A549 (cell line): ENCODE measurements at regions not wholly inside any gene's neighbourhood (a gene's known extent, or its start where the extent isn't known, plus 50 kb on each side); places are given as distances from the start of the nearest gene placed in this dataset.

Experiments used
- ATAC-seq, 2 experiments: fragments of 200-7000 bp in 1 of 2; fragments of >200 bp in 1 of 2; cut with Nextera tagmentation in 1 of 2; cut with Tn5 transposase in 1 of 2; 3 replicates each; pipeline versions ENCODE4 v1.8.0 to v1.9.1; 2018 to 2020; ENCODE audit warnings: mild to moderate bottlenecking in 1 of 2, moderate library complexity in 1 of 2
- CTCF ChIA-PET: fragments of 300-600 bp; sonication (Branson Sonifier 250); formaldehyde crosslinking; extraction: SDS; loops from one replicate; lab custom pipeline; 2021; ENCODE audit warnings: antibody characterized with exemption, inconsistent platforms; lab: Yijun Ruan, JAX
- POLR2A ChIA-PET: fragments of 350-600 bp; formaldehyde crosslinking; extraction: SDS; loops from one replicate; lab custom pipeline; 2021; ENCODE audit warnings: antibody characterized with exemption, inconsistent platforms; lab: Yijun Ruan, JAX
- DNase-seq, 2 experiments: peaks; one replicate each; pipeline versions ENCODE4 v3.0.0 to v3.0.0-alpha.2; 2011 to 2016; ENCODE audit warnings: low read depth in 1 of 2, low spot score in 1 of 2
- FAIRE-seq: peaks from 2 replicates; lab custom pipeline; 2011; peaks lifted over from hg19 to GRCh38; lab: Jason Lieb, UNC
- H3K27ac ChIP-seq, 2 experiments: fragments of >200 bp; sonication (Bioruptor Twin); formaldehyde crosslinking; 3 replicates each; pipeline ENCODE4 v1.5.1; 2016 to 2017
- H3K4me1 ChIP-seq: fragments of >200 bp; sonication (Bioruptor Twin); formaldehyde crosslinking; 3 replicates; pipeline ENCODE4 v1.6.1; 2016
- H3K4me2 ChIP-seq: fragments of >200 bp; sonication (Bioruptor Twin); formaldehyde crosslinking; 3 replicates; pipeline ENCODE4 v1.6.1; 2016
- H3K4me3 ChIP-seq: fragments of >200 bp; sonication (Bioruptor Twin); formaldehyde crosslinking; 3 replicates; pipeline ENCODE4 v1.5.1; 2016
- H3K9me3 ChIP-seq: fragments of >200 bp; sonication (Bioruptor Twin); formaldehyde crosslinking; 3 replicates; pipeline ENCODE4 v1.6.1; 2016
- BHLHE40 ChIP-seq: IDR thresholded peaks from 2 replicates; pipeline ENCODE4 v1.6.1; 2012; ENCODE audit warnings: low read depth, low read length, inconsistent platforms
- CBX8 ChIP-seq: fragments of 200-600 bp; sonication (generic); IDR thresholded peaks from 2 replicates; pipeline ENCODE4 v1.6.1; 2016
- CHD2 ChIP-seq: fragments of 150-350 bp; IDR thresholded peaks from 2 replicates; pipeline ENCODE4 v1.6.1; 2014; ENCODE audit warnings: low read length; ENCODE audit not compliant: partially characterized antibody
- CTCF ChIP-seq: fragments of >200 bp; sonication (Bioruptor Twin); formaldehyde crosslinking; IDR thresholded peaks from 3 replicates; pipeline ENCODE4 v1.5.1; 2016
- EP300 ChIP-seq, 2 experiments: fragments of >200 bp; sonication (Bioruptor Twin); formaldehyde crosslinking; IDR thresholded peaks; 2 replicates in 1 of 2; 3 replicates in 1 of 2; pipeline ENCODE4 v1.6.1; 2016 to 2017
- FOSB ChIP-seq: fragments of 250-450 bp; sonication (Bioruptor Pico); IDR thresholded peaks from 2 replicates; pipeline ENCODE4 v1.5.0; 2020; ENCODE audit warnings: mild to moderate bottlenecking, moderate library complexity
- FOSL2 ChIP-seq, 2 experiments: fragments of 450-650 bp in 1 of 2; fragments of >200 bp in 1 of 2; sonication (Bioruptor Twin) in 1 of 2; formaldehyde crosslinking; IDR thresholded peaks; 2 replicates each; pipeline versions ENCODE4 v1.5.0 to v1.6.1; 2016 to 2020; ENCODE audit warnings: mild to moderate bottlenecking in 1 of 2, moderate library complexity in 1 of 2
- GATA3 ChIP-seq: IDR thresholded peaks from 2 replicates; pipeline ENCODE4 v1.6.1; 2012; ENCODE audit warnings: borderline replicate concordance
- JUNB ChIP-seq: fragments of >200 bp; sonication (Bioruptor Twin); formaldehyde crosslinking; IDR thresholded peaks from 2 replicates; pipeline ENCODE4 v1.6.1; 2016
- MAFK ChIP-seq: fragments of 450-650 bp; IDR thresholded peaks from 2 replicates; pipeline ENCODE4 v1.6.1; 2014; ENCODE audit not compliant: partially characterized antibody
- MYC ChIP-seq: IDR thresholded peaks from 2 replicates; pipeline ENCODE4 v1.6.1; 2012; ENCODE audit warnings: mild to moderate bottlenecking, inconsistent platforms, low read length, improper control_type of control experiment, borderline replicate concordance
- NFE2L2 ChIP-seq: fragments of 150-350 bp; conservative IDR thresholded peaks from 2 replicates; pipeline ENCODE4 v1.6.1; 2014; ENCODE audit warnings: low read length
- PHF8 ChIP-seq: fragments of 200-600 bp; sonication (generic); IDR thresholded peaks from 2 replicates; pipeline ENCODE4 v1.6.1; 2016; ENCODE audit warnings: low read depth, mild to moderate bottlenecking, antibody characterized with exemption, moderate library complexity, borderline replicate concordance
- POLR2A ChIP-seq: IDR thresholded peaks from 2 replicates; pipeline ENCODE4 v1.6.1; 2012; ENCODE audit warnings: mild to moderate bottlenecking, low read length
- POLR2AphosphoS2 ChIP-seq: conservative IDR thresholded peaks from 2 replicates; pipeline ENCODE4 v1.6.1; 2012; ENCODE audit warnings: low read length, improper control_type of control experiment, inconsistent platforms
- ZFP36 ChIP-seq: fragments of 450-650 bp; IDR thresholded peaks from 2 replicates; pipeline ENCODE4 v1.6.1; 2014; ENCODE audit warnings: borderline replicate concordance; ENCODE audit not compliant: partially characterized antibody
- ZNF302 ChIP-seq: fragments of 250-450 bp; sonication (Bioruptor Pico); IDR thresholded peaks from 2 replicates; pipeline ENCODE4 v1.9.0; 2021; ENCODE audit warnings: inconsistent platforms, mild to moderate bottlenecking, moderate library complexity
- WGBS: methylation state at CpG from one replicate; pipeline ENCODE4 v1.1.6; 2017; ENCODE audit errors: missing lambda C conversion rate; 5-methylcytosine and 5-hydroxymethylcytosine counted together
- TF ChIP-seq, protein P1 (sequence below): fragments of 250-450 bp; sonication (Bioruptor Pico); IDR thresholded peaks from 2 replicates; pipeline ENCODE4 v1.5.0; 2020; ENCODE audit warnings: low read depth, mild to moderate bottlenecking, moderate library complexity
- TF ChIP-seq, protein P2 (sequence below): fragments of >200 bp; sonication (Bioruptor Twin); formaldehyde crosslinking; IDR thresholded peaks from 3 replicates; pipeline ENCODE4 v1.6.1; 2016
- TF ChIP-seq, protein P3 (sequence below): fragments of 250-450 bp; sonication (Bioruptor Pico); IDR thresholded peaks from 2 replicates; pipeline ENCODE4 v1.5.0; 2021; ENCODE audit warnings: mild to moderate bottlenecking, moderate library complexity, borderline replicate concordance
- TF ChIP-seq, protein P4 (sequence below): fragments of 450-650 bp; IDR thresholded peaks from 2 replicates; pipeline ENCODE4 v1.6.1; 2014; ENCODE audit warnings: antibody characterized with exemption

DNA sequence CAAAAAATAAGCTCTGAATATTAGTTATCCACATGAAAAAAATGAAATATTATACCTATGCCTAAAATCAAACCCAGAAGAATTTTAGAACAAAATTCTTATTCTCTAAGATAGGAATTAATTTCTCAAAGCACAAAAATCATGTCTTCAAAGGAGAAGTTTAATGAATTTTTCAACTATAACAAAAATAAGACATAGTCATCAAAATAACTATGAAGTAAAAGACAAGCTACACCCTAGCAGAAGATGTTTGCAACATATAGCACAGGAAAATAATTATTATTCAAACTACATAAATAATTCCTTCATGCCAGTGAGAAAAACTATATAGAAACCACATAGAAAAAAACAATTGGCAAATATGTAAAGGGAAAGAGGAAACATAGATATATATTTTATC lies 1203.6 kb upstream of the GJE1 start:
- DNase-seq = no peak
- CTCF ChIA-PET = no interaction called here
- peak; percentile 18 for TF ChIP-seq MAFK
- no peak for TF ChIP-seq CHD2
- TF ChIP-seq PHF8 = no peak

DNA sequence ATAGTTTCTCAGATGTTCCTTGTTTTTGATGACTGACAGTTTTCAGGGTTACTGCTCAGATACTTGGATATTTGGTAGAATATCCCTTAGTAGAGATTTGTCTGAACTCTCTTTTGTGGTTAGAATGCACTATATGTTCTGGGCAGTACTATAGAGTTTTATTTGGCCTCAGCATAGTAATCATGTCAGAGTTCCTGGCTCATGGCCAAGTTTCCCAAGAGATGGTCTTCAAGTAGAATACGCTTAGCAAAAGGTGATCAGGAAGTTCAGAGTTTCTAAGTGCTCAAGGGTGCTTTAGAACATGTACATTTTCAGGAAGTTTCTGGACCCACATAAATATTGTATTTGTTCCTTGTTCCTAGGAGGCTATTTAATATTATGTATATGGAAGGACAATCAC lies 1209.7 kb upstream of the GJE1 start:
- no peak for TF ChIP-seq GATA3
- no peak for TF ChIP-seq MYC
- TF ChIP-seq JUNB = no peak
- TF ChIP-seq, protein P1, sequence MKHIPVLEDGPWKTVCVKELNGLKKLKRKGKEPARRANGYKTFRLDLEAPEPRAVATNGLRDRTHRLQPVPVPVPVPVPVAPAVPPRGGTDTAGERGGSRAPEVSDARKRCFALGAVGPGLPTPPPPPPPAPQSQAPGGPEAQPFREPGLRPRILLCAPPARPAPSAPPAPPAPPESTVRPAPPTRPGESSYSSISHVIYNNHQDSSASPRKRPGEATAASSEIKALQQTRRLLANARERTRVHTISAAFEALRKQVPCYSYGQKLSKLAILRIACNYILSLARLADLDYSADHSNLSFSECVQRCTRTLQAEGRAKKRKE (CRISPR knock-in tag) = no peak
- TF ChIP-seq FOSL2 (IDR thresholded peaks at IDR 0.05) = no peak
- TF ChIP-seq FOSL2 (CRISPR knock-in tag; IDR thresholded peaks at IDR 0.05) = no peak
- TF ChIP-seq POLR2AphosphoS2 = no peak
- no peak for TF ChIP-seq FOSB (CRISPR knock-in tag)
- no peak for TF ChIP-seq BHLHE40
- TF ChIP-seq, protein P2, sequence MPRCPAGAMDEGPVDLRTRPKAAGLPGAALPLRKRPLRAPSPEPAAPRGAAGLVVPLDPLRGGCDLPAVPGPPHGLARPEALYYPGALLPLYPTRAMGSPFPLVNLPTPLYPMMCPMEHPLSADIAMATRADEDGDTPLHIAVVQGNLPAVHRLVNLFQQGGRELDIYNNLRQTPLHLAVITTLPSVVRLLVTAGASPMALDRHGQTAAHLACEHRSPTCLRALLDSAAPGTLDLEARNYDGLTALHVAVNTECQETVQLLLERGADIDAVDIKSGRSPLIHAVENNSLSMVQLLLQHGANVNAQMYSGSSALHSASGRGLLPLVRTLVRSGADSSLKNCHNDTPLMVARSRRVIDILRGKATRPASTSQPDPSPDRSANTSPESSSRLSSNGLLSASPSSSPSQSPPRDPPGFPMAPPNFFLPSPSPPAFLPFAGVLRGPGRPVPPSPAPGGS = no peak
- TF ChIP-seq MAFK = no peak
- TF ChIP-seq EP300 (IDR thresholded peaks at IDR 0.05) = no peak
- no peak for TF ChIP-seq CBX8
- TF ChIP-seq POLR2A = no peak
- no peak for TF ChIP-seq ZFP36
- TF ChIP-seq, protein P3, sequence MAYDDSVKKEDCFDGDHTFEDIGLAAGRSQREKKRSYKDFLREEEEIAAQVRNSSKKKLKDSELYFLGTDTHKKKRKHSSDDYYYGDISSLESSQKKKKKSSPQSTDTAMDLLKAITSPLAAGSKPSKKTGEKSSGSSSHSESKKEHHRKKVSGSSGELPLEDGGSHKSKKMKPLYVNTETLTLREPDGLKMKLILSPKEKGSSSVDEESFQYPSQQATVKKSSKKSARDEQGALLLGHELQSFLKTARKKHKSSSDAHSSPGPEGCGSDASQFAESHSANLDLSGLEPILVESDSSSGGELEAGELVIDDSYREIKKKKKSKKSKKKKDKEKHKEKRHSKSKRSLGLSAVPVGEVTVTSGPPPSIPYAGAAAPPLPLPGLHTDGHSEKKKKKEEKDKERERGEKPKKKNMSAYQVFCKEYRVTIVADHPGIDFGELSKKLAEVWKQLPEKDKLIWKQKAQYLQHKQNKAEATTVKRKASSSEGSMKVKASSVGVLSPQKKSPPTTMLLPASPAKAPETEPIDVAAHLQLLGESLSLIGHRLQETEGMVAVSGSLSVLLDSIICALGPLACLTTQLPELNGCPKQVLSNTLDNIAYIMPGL (CRISPR knock-in tag) = no peak
- TF ChIP-seq ZNF302 (CRISPR knock-in tag) = no peak
- TF ChIP-seq, protein P4, sequence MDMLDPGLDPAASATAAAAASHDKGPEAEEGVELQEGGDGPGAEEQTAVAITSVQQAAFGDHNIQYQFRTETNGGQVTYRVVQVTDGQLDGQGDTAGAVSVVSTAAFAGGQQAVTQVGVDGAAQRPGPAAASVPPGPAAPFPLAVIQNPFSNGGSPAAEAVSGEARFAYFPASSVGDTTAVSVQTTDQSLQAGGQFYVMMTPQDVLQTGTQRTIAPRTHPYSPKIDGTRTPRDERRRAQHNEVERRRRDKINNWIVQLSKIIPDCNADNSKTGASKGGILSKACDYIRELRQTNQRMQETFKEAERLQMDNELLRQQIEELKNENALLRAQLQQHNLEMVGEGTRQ = no peak
- no peak for TF ChIP-seq CTCF
- TF ChIP-seq NFE2L2 = no peak
- POLR2A ChIA-PET = no interaction called here
- ATAC-seq (no peak), DNase-seq (no peak), FAIRE-seq (no peak)
- Histone ChIP-seq H3K9me3 (no peaks in the 10 kb centered on the region), H3K4me2 (no peak overlapping the region), H3K4me1 (no peaks in the 10 kb centered on the region), H3K4me3 (no peak overlapping the region), H3K27ac (no peak overlapping the region)
- CTCF ChIA-PET = no interaction called here
- 87% methylated on average over 1 of the region's 1 CpG for WGBS

More for the DNA sequence above, 1203.6 kb upstream of the GJE1 start:
- no peaks in the 10 kb centered on the region for H3K4me1 ChIP-seq
- no peak overlapping the region for H3K27ac ChIP-seq
- ATAC-seq (no peak), FAIRE-seq (no peak)
- POLR2A ChIA-PET = no interaction called here
- no peak overlapping the region for H3K4me2 ChIP-seq
- no peak overlapping the region for H3K4me3 ChIP-seq
- H3K9me3 ChIP-seq = no peaks in the 10 kb centered on the region
